ENCODE measurements at regions not wholly inside any gene's neighbourhood (a gene's known extent, or its start where the extent isn't known, plus 50 kb on each side); places are given as distances from the start of the nearest gene placed in this dataset.

DNA sequence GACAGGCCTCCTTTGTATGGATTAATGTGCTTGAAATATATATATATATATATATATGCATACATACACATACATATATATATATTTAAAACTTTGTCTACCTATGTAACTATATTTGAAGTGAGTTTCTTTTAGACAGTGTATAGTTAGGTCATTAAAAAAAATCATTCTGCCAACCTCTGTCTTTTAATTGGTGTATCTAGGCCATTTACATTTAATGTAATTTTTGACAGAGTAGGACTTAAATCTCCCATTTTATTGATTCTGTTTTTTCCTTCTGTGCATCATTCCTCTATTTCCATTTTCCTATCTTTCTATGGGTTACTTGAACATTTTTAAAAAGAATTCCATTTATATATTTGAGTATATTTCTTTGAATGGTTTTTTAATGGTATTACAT, 125.2 kb downstream of the IRF8 start:
- DNase-seq (ENCODE audit: insufficient read length, low spot score) (no peak), FAIRE-seq (no peak)
- TF ChIP-seq, protein P1, sequence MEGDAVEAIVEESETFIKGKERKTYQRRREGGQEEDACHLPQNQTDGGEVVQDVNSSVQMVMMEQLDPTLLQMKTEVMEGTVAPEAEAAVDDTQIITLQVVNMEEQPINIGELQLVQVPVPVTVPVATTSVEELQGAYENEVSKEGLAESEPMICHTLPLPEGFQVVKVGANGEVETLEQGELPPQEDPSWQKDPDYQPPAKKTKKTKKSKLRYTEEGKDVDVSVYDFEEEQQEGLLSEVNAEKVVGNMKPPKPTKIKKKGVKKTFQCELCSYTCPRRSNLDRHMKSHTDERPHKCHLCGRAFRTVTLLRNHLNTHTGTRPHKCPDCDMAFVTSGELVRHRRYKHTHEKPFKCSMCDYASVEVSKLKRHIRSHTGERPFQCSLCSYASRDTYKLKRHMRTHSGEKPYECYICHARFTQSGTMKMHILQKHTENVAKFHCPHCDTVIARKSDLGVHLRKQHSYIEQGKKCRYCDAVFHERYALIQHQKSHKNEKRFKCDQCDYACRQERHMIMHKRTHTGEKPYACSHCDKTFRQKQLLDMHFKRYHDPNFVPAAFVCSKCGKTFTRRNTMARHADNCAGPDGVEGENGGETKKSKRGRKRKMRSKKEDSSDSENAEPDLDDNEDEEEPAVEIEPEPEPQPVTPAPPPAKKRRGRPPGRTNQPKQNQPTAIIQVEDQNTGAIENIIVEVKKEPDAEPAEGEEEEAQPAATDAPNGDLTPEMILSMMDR (IDR thresholded peaks at IDR 0.05; ENCODE audit: insufficient read depth, missing control alignments), result no peak

DNA sequence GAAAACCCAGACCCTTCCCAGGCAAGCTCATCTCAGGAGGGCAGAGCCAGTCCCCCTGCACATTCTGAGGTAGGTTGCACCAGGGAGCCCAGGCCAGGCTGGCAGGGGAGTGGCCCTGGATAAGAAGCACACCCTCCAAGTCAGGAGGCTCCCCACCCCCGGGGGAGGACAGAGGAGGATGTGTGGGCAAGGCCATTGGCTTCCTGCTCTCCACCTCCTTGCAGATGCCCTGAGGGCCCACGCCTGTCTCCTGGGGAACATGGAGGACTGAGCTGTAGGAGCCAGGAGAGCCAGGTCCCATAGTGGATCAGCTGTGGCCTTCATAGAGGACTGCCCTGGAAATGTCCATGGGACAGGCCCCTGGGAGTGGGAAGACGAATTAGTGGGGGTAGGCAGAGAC, 126.7 kb downstream of the IRF8 start:
- DNase-seq (ENCODE audit: insufficient read length, low spot score), result no peak
- FAIRE-seq, result no peak
- TF ChIP-seq, protein P1 (IDR thresholded peaks at IDR 0.05; ENCODE audit: insufficient read depth, missing control alignments), result no peak

DNA sequence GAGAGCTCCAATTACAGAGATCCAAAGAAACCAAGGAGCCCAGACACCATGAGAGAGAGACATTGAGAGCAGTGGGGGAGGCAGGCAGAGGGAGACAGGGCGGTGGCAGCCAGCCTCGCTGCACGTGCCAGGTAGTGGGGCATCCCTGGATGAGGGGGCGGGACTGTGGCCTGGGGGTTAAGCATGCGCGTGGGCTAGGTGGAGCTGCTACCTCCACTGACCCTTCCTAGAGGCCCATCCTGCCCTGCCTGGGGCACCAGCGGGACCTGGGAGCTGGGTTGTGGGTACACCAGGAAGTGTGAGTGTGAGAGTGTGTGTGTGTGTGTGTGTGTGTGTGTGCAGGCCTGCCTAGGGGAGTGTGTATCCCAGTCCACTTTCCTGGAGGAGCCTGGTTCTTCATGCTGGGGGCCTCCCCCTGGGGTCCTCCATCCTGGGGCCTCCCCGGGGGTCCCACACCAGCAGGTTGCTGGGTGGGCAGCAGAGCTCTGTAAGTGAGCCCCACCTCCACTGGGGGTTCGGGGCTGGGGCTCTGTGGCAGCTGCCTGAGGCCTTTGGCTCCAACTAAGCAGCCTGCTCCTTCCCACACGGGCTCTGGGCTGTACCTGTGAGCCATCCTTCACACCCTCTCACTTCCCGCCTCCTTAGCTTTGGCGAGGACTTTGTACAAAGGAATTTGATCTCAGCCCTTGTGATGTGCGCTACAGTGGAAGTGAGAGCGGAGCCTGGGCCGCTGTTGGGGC, 127.4 kb downstream of the IRF8 start:
- no peak for DNase-seq (ENCODE audit: insufficient read length, low spot score)
- TF ChIP-seq, protein P1 (IDR thresholded peaks at IDR 0.05; ENCODE audit: insufficient read depth, missing control alignments), result no peak
- no peak for FAIRE-seq

DNA sequence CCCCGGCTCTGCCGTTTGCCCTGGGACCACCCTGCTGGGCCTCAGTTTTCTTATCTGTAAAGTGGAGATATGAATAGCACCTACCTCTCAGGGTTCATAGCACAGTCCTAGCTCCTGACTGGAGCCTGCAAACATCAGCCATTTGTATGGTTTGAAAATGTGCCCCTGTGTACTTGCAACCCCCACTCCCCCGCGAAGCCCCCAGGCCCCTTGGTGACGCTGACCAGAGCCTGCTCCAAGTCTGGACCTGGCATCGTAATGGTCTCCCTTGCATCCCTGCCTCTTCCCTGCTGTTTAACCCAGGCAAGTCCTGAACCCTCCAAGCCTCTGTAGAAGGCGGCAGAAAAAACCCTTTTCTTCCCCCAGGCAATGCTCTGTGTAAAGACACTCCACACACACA, 128.0 kb downstream of the IRF8 start:
- no peak for FAIRE-seq
- DNase-seq (ENCODE audit: insufficient read length, low spot score), result no peak
- TF ChIP-seq, protein P1 (IDR thresholded peaks at IDR 0.05; ENCODE audit: insufficient read depth, missing control alignments), result no peak

DNA sequence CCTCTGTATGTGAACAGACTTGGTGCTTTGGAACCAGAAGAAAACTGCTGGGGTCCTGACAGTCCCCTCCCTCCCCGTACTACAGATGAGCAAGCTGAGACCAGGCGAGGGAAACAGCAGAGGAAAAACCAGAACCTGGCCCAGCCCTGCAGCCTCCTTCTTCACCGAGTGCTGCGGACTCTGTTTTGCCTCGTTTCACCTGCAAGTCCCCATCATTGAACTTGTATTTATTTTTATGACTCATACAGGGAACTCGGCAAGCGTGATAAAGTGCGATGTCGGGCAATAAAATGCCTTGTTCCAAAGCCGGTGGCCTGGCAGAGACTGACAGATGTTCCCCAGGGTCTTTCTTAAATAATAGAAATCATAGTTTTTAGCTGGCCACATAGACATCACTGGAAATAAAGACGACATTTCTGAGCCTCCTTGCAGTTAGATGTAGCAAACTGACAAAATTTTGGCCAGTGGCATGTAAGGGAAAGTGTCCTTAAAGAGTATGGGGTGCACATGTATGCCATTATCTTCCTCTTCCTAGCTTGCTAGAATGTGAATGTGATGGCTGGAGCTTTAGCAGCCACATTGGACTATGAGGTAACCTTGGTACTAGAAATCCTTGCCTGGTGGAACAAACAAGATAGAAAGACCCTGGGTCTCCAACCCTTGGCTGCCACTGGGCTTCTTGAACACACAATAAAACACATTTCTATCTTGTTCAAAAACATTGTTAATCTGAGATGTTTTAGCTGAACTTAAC, 128.6 kb downstream of the IRF8 start:
- FAIRE-seq (no peak), DNase-seq (ENCODE audit: insufficient read length, low spot score) (no peak)
- TF ChIP-seq, protein P1 (IDR thresholded peaks at IDR 0.05; ENCODE audit: insufficient read depth, missing control alignments), result no peak

DNA sequence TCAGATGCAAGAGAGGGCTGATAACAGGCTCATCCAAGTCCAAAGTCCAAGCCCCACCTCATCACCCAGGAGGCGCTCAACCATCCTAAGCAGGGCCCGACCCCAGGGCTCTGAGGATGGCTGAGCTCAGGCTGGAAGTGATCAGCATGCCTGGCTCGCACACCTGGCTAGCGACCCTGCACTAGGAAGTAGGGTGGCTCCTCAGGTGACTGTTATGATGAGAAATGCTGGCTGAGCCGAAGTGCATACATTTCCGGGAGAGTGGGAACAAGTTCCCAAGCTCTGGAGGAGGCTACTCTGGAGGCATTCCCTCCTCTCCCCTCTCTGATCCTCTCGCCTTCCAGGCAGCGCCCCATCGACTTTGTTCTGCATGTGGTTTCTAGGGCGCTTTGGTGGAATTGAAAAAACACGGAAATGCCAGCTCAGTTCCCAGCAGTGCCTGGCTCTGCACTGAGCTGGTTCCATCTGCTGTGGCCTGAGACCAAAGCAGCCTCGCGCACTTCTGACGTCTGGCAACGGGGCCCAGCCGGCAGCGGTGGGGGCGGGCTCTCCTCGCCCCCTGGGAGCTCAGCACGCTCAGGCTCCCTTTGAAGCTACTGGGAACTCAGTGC, 130.3 kb downstream of the IRF8 start:
- DNase-seq (ENCODE audit: insufficient read length, low spot score), result no peak
- TF ChIP-seq, protein P1 (IDR thresholded peaks at IDR 0.05; ENCODE audit: insufficient read depth, missing control alignments), result no peak
- no peak for FAIRE-seq
